Small intestine (tissue), 7 donors: ENCODE measurements at regions not wholly inside any gene's neighbourhood (a gene's known extent, or its start where the extent isn't known, plus 50 kb on each side); places are given as distances from the start of the nearest gene placed in this dataset.

ENCODE experiments used
- DNase-seq, 2 donors: peaks; one replicate each; pipeline versions ENCODE4 v3.0.0 to v3.0.0-alpha.2; 2013
- FAIRE-seq: peaks from 2 replicates; lab custom pipeline; 2012; peaks lifted over from hg19 to GRCh38; lab: Jason Lieb, UNC
- H3K27ac ChIP-seq, 3 donors: one replicate each; pipeline ENCODE4 v1.5.1; 2013; ENCODE audit warnings: low read length in 2 of 3, mild to moderate bottlenecking in 2 of 3, control low read depth in 1 of 3, inconsistent platforms in 1 of 3, low read depth in 1 of 3, moderate library complexity in 1 of 3
- H3K27me3 ChIP-seq, 3 donors: one replicate each; pipeline ENCODE4 v1.6.1; 2013; ENCODE audit warnings: low read length in 3 of 3, inconsistent platforms in 1 of 3; ENCODE audit not compliant: control insufficient read depth in 3 of 3, insufficient read depth in 3 of 3
- H3K36me3 ChIP-seq, 3 donors: one replicate each; pipeline ENCODE4 v1.6.1; 2013; ENCODE audit warnings: low read length in 3 of 3, inconsistent platforms in 1 of 3, low read depth in 1 of 3, mild to moderate bottlenecking in 1 of 3, moderate library complexity in 1 of 3; ENCODE audit not compliant: control insufficient read depth in 3 of 3, insufficient read depth in 2 of 3
- H3K4me1 ChIP-seq, 3 donors: one replicate each; pipeline ENCODE4 v1.6.1; 2013; ENCODE audit warnings: low read length in 2 of 3, inconsistent platforms in 1 of 3, low read depth in 1 of 3, mild to moderate bottlenecking in 1 of 3, moderate library complexity in 1 of 3; ENCODE audit not compliant: control insufficient read depth in 3 of 3, insufficient read depth in 2 of 3
- H3K4me3 ChIP-seq, 3 donors: one replicate each; pipeline ENCODE4 v1.5.1; 2013; ENCODE audit warnings: low read length in 3 of 3, control low read depth in 1 of 3, inconsistent platforms in 1 of 3, low read depth in 1 of 3, mild to moderate bottlenecking in 1 of 3, moderate library complexity in 1 of 3
- H3K9me3 ChIP-seq, 2 donors: one replicate each; pipeline ENCODE4 v1.6.1; 2013; ENCODE audit warnings: low read depth in 1 of 2, low read length in 1 of 2; ENCODE audit not compliant: control insufficient read depth in 2 of 2, insufficient read depth in 1 of 2
- WGBS, 3 donors: extraction: QIAGEN DNeasy Blood & Tissue Kit; methylation state at CpG; one replicate each; pipeline ENCODE4 v1.1.7; 2013; 5-methylcytosine and 5-hydroxymethylcytosine counted together
- donor health status: healthy with polysubstance abuse.
- donor health status: control.
- donor health status: control.
- donor health status: Bipolar disorder and iron deficiency.
- donor health status: healthy.

GRCh38 chr15:35857567-35858226 lies 311.7 kb upstream of the DPH6 start:
- 89 to 93% (median 91%) methylated on average over 6 of the region's 6 CpGs for WGBS, 3 donors
- Histone ChIP-seq H3K4me1 (no peaks in the 10 kb centered on the region), H3K36me3 (no peaks in the 10 kb centered on the region), H3K4me3 (no peak overlapping the region), H3K9me3 (no peaks in the 10 kb centered on the region), H3K27me3 (no peaks in the 10 kb centered on the region), H3K27ac (no peak overlapping the region)
- DNase-seq (no peak), FAIRE-seq (no peak)

- Histone ChIP-seq H3K4me1 (no peaks in the 10 kb centered on the region), H3K27me3 (no peaks in the 10 kb centered on the region), H3K27ac (no peak overlapping the region), H3K9me3 (no peaks in the 10 kb centered on the region), H3K36me3 (no peaks in the 10 kb centered on the region), H3K4me3 (no peak overlapping the region)
- 73 to 84% (median 82%) methylated on average over 3 of the region's 3 CpGs for WGBS, 3 donors
- no peak for FAIRE-seq
- DNase-seq = peak in 1 of 2 donors; percentile 9
Measured at GRCh38 chr15:35858707-35859106, 312.7 kb upstream of the DPH6 start.

GRCh38 chr15:35863655-35864054 lies 317.7 kb upstream of the DPH6 start:
- Histone ChIP-seq H3K4me1 (no peaks in the 10 kb centered on the region), H3K27ac (no peak overlapping the region), H3K36me3 (no peaks in the 10 kb centered on the region), H3K4me3 (no peak overlapping the region), H3K27me3 (no peaks in the 10 kb centered on the region), H3K9me3 (no peaks in the 10 kb centered on the region)
- 14 to 54% (median 32%) methylated on average over 2 of the region's 2 CpGs for WGBS, 3 donors
- no peak for DNase-seq
- no peak for FAIRE-seq

GRCh38 chr15:35867356-35867755 lies 321.4 kb upstream of the DPH6 start:
- FAIRE-seq = no peak
- WGBS, 3 donors = 86 to 87% (median 86%) methylated on average over 4 of the region's 4 CpGs
- no peaks in the 10 kb centered on the region for H3K36me3 ChIP-seq
- no peak overlapping the region for H3K27ac ChIP-seq
- no peaks in the 10 kb centered on the region for H3K4me1 ChIP-seq
- H3K9me3 ChIP-seq = no peaks in the 10 kb centered on the region
- DNase-seq = no peak
- no peaks in the 10 kb centered on the region for H3K27me3 ChIP-seq
- H3K4me3 ChIP-seq = no peak overlapping the region

GRCh38 chr15:35871282-35871681 lies 325.3 kb upstream of the DPH6 start:
- DNase-seq = no peak
- no peaks in the 10 kb centered on the region for H3K27me3 ChIP-seq
- H3K9me3 ChIP-seq = no peaks in the 10 kb centered on the region
- H3K4me1 ChIP-seq = no peaks in the 10 kb centered on the region
- H3K36me3 ChIP-seq = no peaks in the 10 kb centered on the region
- no peak overlapping the region for H3K4me3 ChIP-seq
- WGBS, 3 donors = 79 to 91% (median 88%) methylated on average over 1 of the region's 1 CpG
- no peak overlapping the region for H3K27ac ChIP-seq
- no peak for FAIRE-seq

GRCh38 chr15:35871812-35872211 lies 325.8 kb upstream of the DPH6 start:
- Histone ChIP-seq H3K4me3 (no peak overlapping the region), H3K9me3 (no peaks in the 10 kb centered on the region), H3K4me1 (no peaks in the 10 kb centered on the region), H3K36me3 (no peaks in the 10 kb centered on the region), H3K27me3 (no peaks in the 10 kb centered on the region), H3K27ac (no peak overlapping the region)
- FAIRE-seq = no peak
- WGBS, 3 donors = 90 to 93% (median 92%) methylated on average over 3 of the region's 3 CpGs
- DNase-seq = no peak

- Histone ChIP-seq H3K4me3 (no peak overlapping the region), H3K27ac (no peak overlapping the region), H3K36me3 (no peaks in the 10 kb centered on the region), H3K4me1 (no peaks in the 10 kb centered on the region), H3K9me3 (no peaks in the 10 kb centered on the region), H3K27me3 (no peaks in the 10 kb centered on the region)
- FAIRE-seq (no peak), DNase-seq (no peak)
Measured at GRCh38 chr15:35872577-35872976, 326.6 kb upstream of the DPH6 start.

GRCh38 chr15:35874260-35874905 lies 328.4 kb upstream of the DPH6 start:
- H3K27me3 ChIP-seq = no peaks in the 10 kb centered on the region
- DNase-seq (no peak), FAIRE-seq (no peak)
- no peaks in the 10 kb centered on the region for H3K4me1 ChIP-seq
- no peaks in the 10 kb centered on the region for H3K9me3 ChIP-seq
- H3K36me3 ChIP-seq = no peaks in the 10 kb centered on the region
- no peak overlapping the region for H3K4me3 ChIP-seq
- H3K27ac ChIP-seq = no peak overlapping the region

GRCh38 chr15:35876762-35877161 lies 330.8 kb upstream of the DPH6 start:
- no peak for FAIRE-seq
- no peaks in the 10 kb centered on the region for H3K27me3 ChIP-seq
- H3K36me3 ChIP-seq = no peaks in the 10 kb centered on the region
- no peaks in the 10 kb centered on the region for H3K4me1 ChIP-seq
- 69 to 85% (median 73%) methylated on average over 4 of the region's 4 CpGs for WGBS, 3 donors
- H3K27ac ChIP-seq = no peak overlapping the region
- H3K9me3 ChIP-seq = no peaks in the 10 kb centered on the region
- DNase-seq = no peak
- no peak overlapping the region for H3K4me3 ChIP-seq
